ENCODE measurements at regions not wholly inside any gene's neighbourhood (a gene's known extent, or its start where the extent isn't known, plus 50 kb on each side); places are given as distances from the start of the nearest gene placed in this dataset.
"Not testable (repeated sequence)": the region's sequence is repeated elsewhere in the genome, so short reads cannot be mapped to it uniquely, and the experiment has no call there.

DNA sequence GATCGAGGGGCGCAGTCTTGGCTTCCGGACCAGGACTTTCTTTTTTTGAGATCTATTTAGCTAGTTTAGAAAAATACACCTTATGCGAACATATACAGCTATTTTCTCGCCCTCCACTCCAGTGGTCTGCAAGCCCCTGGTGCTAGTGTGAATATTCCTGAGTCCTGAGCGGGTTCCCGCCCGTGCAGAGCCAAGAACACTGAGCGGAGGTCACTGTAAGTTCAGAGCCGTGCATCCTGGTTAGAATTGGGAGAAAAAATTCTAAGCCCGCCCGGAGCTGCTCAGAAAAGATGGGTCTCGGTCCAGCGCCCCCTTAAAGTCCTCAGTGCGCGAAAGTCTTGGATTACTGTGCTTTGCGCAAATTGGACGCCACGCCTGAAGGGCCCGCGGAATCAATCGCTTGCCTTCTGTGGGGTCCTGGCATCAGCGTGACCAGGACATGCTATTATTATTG is 117.7 kb downstream of the KCNRG start:
- Histone ChIP-seq H3K9me3 (ENCODE audit: control insufficient read depth in 2 of 3, low read length in 3 of 3) (no peaks in the 10 kb centered on the region), H3K27me3 (ENCODE audit: control insufficient read depth in 2 of 2, insufficient read depth in 2 of 2, low read length in 2 of 2) (peaks cover 30 to 59% of the 10 kb centered on the region in 2 donors), H3K4me1 (ENCODE audit: control insufficient read depth in 2 of 2, insufficient read depth in 2 of 2, low read length in 2 of 2) (peaks cover 34 to 36% of the 10 kb centered on the region in 2 donors), H3K36me3 (ENCODE audit: control insufficient read depth in 2 of 3, insufficient read depth in 3 of 3, low read length in 3 of 3) (no peaks in the 10 kb centered on the region), H3K27ac (ENCODE audit: low read depth, low read length) (no peak overlapping the region), H3K4me3 (ENCODE audit: low read length) (no peak overlapping the region)
- ChIA-PET POLR2A (interaction anchor here (14.7 kb wide), 1 partner anchor 48 kb away, joined by 363 read pairs; no protein-coding TSS in a partner anchor), CTCF (interaction anchor here (0.7 kb wide), 1 partner anchor 145 kb away, joined by 3 read pairs; no protein-coding TSS in a partner anchor)
- peaks cover 11 to 50% (median 39%) of the 10 kb centered on the region in 7 donors for H3K4me1 Mint-ChIP-seq
- intact Hi-C loops (cut with micrococcal nuclease), result loop anchor here in 1 of 2 donors (5.0 kb wide), 1 partner anchor 636 kb away; the partner anchor contains the start of gene PHF11
- DNase-seq (no peak), ATAC-seq (no peak)
- H3K4me3 Mint-ChIP-seq, result peak overlapping the region in 7 of 10 donors; percentile 34 to 77 (median 47)
- H3K27ac Mint-ChIP-seq, result peak overlapping the region in 2 of 9 donors; percentile 71 to 75
- H3K9me3 Mint-ChIP-seq, result peaks cover 0 to 15% (median 3%) of the 10 kb centered on the region in 11 donors
- H3K27me3 Mint-ChIP-seq, result peaks cover 41 to 88% (median 60%) of the 10 kb centered on the region in 5 donors
- peaks cover 0 to 21% (median 0%) of the 10 kb centered on the region in 5 donors for H3K36me3 Mint-ChIP-seq

DNA sequence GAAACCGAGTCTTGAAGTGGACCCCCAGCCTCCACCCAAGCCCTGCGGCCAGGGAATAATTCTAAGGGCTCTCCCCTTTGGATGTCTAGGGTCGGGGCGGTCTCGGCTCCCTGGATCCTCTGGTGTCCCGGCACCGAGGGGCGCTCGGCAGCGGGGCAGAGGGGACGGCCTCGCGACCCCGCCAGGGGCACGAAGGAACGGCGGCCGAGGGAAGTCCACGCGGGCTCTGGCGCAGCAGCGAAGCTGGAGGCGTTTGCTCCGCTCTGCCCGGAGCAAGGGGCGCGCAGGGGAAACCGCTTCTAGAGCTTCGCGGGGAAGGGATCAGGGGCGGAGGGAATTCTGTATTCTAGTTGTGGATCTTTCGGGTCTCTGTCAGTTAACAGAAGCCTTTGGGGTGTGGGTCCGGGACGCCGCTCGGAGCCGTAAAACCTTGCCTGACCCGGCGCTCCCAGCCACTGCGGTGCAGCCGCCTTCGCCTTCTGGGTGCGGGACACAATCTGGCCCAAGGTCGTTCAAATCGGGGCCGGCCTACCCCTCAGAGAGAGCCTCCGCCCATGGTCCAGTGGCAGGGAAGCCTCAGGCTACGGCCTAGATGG is 118.2 kb downstream of the KCNRG start:
- Mint-ChIP-seq H3K36me3 (peaks cover 0 to 20% (median 0%) of the 10 kb centered on the region in 5 donors), H3K9me3 (peaks cover 0 to 15% (median 3%) of the 10 kb centered on the region in 11 donors), H3K27ac (no peak overlapping the region), H3K4me3 (no peak overlapping the region), H3K4me1 (peaks cover 11 to 44% (median 34%) of the 10 kb centered on the region in 7 donors), H3K27me3 (peaks cover 36 to 89% (median 54%) of the 10 kb centered on the region in 5 donors)
- H3K27me3 ChIP-seq (ENCODE audit: control insufficient read depth in 2 of 2, insufficient read depth in 2 of 2, low read length in 2 of 2), result peaks cover 30 to 53% of the 10 kb centered on the region in 2 donors
- H3K4me1 ChIP-seq (ENCODE audit: control insufficient read depth in 2 of 2, insufficient read depth in 2 of 2, low read length in 2 of 2), result peaks cover 32 to 34% of the 10 kb centered on the region in 2 donors
- POLR2A ChIA-PET, result interaction anchor here (14.7 kb wide), 1 partner anchor 49 kb away, joined by 363 read pairs; no protein-coding TSS in a partner anchor
- DNase-seq (no peak), ATAC-seq (no peak)
- intact Hi-C loops (cut with micrococcal nuclease), result loop anchor here in 1 of 2 donors (5.0 kb wide), 1 partner anchor 636 kb away; the partner anchor contains the start of gene PHF11
- H3K9me3 ChIP-seq (ENCODE audit: control insufficient read depth in 2 of 3, low read length in 3 of 3), result no peaks in the 10 kb centered on the region
- no peaks in the 10 kb centered on the region for H3K36me3 ChIP-seq (ENCODE audit: control insufficient read depth in 2 of 3, insufficient read depth in 3 of 3, low read length in 3 of 3)
- no peak overlapping the region for H3K4me3 ChIP-seq (ENCODE audit: low read length)
- no peak overlapping the region for H3K27ac ChIP-seq (ENCODE audit: low read depth, low read length)
- CTCF ChIA-PET, result interaction anchor here (0.7 kb wide), 1 partner anchor 145 kb away, joined by 3 read pairs; no protein-coding TSS in a partner anchor

DNA sequence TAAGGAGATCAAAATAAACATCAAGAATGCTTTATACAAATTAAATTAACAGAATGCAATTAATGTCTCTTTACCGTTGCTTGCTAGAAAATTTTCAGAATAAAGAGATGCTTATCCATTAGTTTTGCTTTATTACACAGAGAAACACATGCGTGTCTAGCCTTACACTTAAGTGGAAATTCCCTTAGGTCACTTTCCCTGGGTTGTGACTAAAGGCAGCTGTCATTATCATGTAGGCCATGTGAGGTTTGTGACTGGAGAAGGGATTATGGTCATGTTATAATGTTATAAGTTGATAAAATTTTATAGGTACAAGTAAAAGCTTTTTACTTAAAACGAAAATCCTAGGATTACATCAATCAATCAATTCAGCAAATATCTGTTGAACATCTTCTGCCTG is 121.0 kb downstream of the KCNRG start:
- Histone ChIP-seq H3K36me3 (ENCODE audit: control insufficient read depth in 2 of 3, insufficient read depth in 3 of 3, low read length in 3 of 3) (no peaks in the 10 kb centered on the region), H3K4me3 (ENCODE audit: low read length) (no peak overlapping the region), H3K27ac (ENCODE audit: low read depth, low read length) (no peak overlapping the region), H3K4me1 (ENCODE audit: control insufficient read depth in 2 of 2, insufficient read depth in 2 of 2, low read length in 2 of 2) (peaks cover 10 to 11% of the 10 kb centered on the region in 2 donors), H3K9me3 (ENCODE audit: control insufficient read depth in 2 of 3, low read length in 3 of 3) (no peaks in the 10 kb centered on the region), H3K27me3 (ENCODE audit: control insufficient read depth in 2 of 2, insufficient read depth in 2 of 2, low read length in 2 of 2) (peaks cover 20 to 29% of the 10 kb centered on the region in 2 donors)
- peaks cover 24 to 82% (median 37%) of the 10 kb centered on the region in 5 donors for H3K27me3 Mint-ChIP-seq
- ATAC-seq (no peak), DNase-seq (no peak)
- CTCF ChIA-PET, result no interaction called here
- peaks cover 0 to 10% (median 3%) of the 10 kb centered on the region in 11 donors for H3K9me3 Mint-ChIP-seq
- POLR2A ChIA-PET, result interaction anchor here (1.6 kb wide), 1 partner anchor 11 kb away, joined by 4 read pairs; no protein-coding TSS in a partner anchor
- no peak overlapping the region for H3K27ac Mint-ChIP-seq
- intact Hi-C loops (cut with micrococcal nuclease), result no loop called here
- peaks cover 0 to 16% (median 0%) of the 10 kb centered on the region in 5 donors for H3K36me3 Mint-ChIP-seq
- no peak overlapping the region for H3K4me3 Mint-ChIP-seq
- peaks cover 6 to 20% (median 11%) of the 10 kb centered on the region in 7 donors for H3K4me1 Mint-ChIP-seq

DNA sequence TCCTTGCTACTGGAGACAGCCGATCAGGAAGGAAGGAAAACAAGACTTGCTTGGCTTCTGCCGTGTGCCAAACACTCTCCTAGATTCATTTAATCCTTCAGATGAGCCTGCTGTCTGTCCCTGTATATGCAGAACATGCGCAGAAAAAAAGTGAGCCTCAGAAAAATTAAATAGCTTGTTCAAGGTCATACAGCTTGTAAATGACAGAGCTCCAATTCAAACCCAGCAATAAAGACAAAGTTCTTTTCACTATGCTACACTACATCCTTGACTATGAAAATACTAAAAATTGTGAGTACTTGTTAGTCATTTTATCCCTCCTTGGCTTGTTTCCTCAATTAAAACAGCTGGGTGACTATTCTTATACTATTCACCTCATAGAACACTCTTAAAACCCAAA is 121.4 kb downstream of the KCNRG start:
- Histone ChIP-seq H3K27ac (ENCODE audit: low read depth, low read length) (no peak overlapping the region), H3K4me1 (ENCODE audit: control insufficient read depth in 2 of 2, insufficient read depth in 2 of 2, low read length in 2 of 2) (peaks cover 6 to 8% of the 10 kb centered on the region in 2 donors), H3K4me3 (ENCODE audit: low read length) (no peak overlapping the region), H3K27me3 (ENCODE audit: control insufficient read depth in 2 of 2, insufficient read depth in 2 of 2, low read length in 2 of 2) (peaks cover 16 to 24% of the 10 kb centered on the region in 2 donors), H3K9me3 (ENCODE audit: control insufficient read depth in 2 of 3, low read length in 3 of 3) (no peaks in the 10 kb centered on the region), H3K36me3 (ENCODE audit: control insufficient read depth in 2 of 3, insufficient read depth in 3 of 3, low read length in 3 of 3) (no peaks in the 10 kb centered on the region)
- H3K4me3 Mint-ChIP-seq, result no peak overlapping the region
- peaks cover 0 to 10% (median 2%) of the 10 kb centered on the region in 11 donors for H3K9me3 Mint-ChIP-seq
- peaks cover 0 to 16% (median 0%) of the 10 kb centered on the region in 5 donors for H3K36me3 Mint-ChIP-seq
- no peak for DNase-seq
- intact Hi-C loops (cut with micrococcal nuclease), result no loop called here
- ATAC-seq, result no peak
- ChIA-PET CTCF (no interaction called here), POLR2A (interaction anchor here (1.6 kb wide), 1 partner anchor 11 kb away, joined by 4 read pairs; no protein-coding TSS in a partner anchor)
- no peak overlapping the region for H3K27ac Mint-ChIP-seq
- H3K4me1 Mint-ChIP-seq, result peaks cover 6 to 16% (median 7%) of the 10 kb centered on the region in 7 donors
- H3K27me3 Mint-ChIP-seq, result peaks cover 23 to 82% (median 32%) of the 10 kb centered on the region in 5 donors

DNA sequence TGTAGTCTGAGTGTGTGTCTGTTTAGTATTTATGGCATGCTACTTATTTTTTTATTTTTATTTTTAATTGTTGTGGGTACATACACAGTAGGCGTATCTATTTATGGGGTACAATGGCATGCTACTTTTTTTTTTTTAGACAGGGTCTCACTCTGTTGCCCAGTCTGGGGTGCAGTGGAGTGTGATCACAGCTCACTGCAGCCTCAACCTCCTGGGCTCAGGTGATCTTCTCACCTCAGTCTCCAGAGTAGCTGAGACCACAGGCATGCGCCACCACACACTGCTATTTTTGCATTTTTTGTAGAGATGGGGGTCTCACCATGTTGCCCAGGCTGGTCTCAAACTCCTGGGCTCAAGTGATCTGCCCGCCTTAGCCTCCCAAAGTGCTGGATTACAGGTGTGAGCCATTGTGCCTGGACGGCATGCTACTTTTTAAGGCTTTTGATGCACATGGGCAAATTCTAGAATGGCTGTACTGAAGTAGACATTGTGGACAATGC is 124.2 kb downstream of the KCNRG start:
- H3K4me3 Mint-ChIP-seq; H3K27ac ChIP-seq (ENCODE audit: low read depth, low read length); H3K4me3 ChIP-seq (ENCODE audit: low read length); H3K36me3 Mint-ChIP-seq; ATAC-seq; CTCF ChIA-PET; H3K27ac Mint-ChIP-seq; H3K9me3 Mint-ChIP-seq; H3K4me1 Mint-ChIP-seq; DNase-seq; H3K27me3 ChIP-seq (ENCODE audit: control insufficient read depth in 2 of 2, insufficient read depth in 2 of 2, low read length in 2 of 2); H3K4me1 ChIP-seq (ENCODE audit: control insufficient read depth in 2 of 2, insufficient read depth in 2 of 2, low read length in 2 of 2); H3K9me3 ChIP-seq (ENCODE audit: control insufficient read depth in 2 of 3, low read length in 3 of 3); intact Hi-C loops (cut with micrococcal nuclease); H3K36me3 ChIP-seq (ENCODE audit: control insufficient read depth in 2 of 3, insufficient read depth in 3 of 3, low read length in 3 of 3): not testable (repeated sequence)
- H3K27me3 Mint-ChIP-seq, result peaks cover 3 to 68% (median 11%) of the 10 kb centered on the region in 5 donors
- POLR2A ChIA-PET, result interaction anchor here (0.7 kb wide), 1 partner anchor 10 kb away, joined by 3 read pairs; no protein-coding TSS in a partner anchor

DNA sequence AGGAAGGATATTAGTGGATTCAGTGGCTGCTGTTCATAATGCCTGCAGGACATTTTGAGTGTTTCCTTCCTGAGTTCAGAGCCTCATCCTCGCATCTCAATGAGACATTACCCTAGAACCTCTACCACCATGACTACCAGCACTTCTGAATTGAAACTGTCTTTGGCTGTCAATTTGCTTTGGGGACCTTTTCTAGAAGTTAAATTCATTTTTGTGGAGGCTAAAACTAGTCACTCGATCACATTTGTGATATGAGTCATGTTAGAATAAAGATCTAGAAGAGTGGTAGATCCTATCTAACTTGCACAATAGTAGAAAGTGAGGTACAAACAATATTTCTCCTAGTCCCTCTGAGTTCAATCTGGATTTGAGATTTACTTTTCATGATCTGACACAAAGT is 124.9 kb downstream of the KCNRG start:
- Mint-ChIP-seq H3K36me3 (peaks cover 0 to 3% (median 0%) of the 10 kb centered on the region in 5 donors), H3K9me3 (peaks cover 0 to 5% (median 0%) of the 10 kb centered on the region in 11 donors), H3K27ac (no peak overlapping the region), H3K4me3 (no peak overlapping the region), H3K27me3 (peaks cover 0 to 63% (median 10%) of the 10 kb centered on the region in 5 donors), H3K4me1 (peaks cover 0 to 6% (median 0%) of the 10 kb centered on the region in 7 donors)
- POLR2A ChIA-PET, result interaction anchor here (0.7 kb wide), 1 partner anchor 9 kb away, joined by 3 read pairs; no protein-coding TSS in a partner anchor
- Histone ChIP-seq H3K36me3 (ENCODE audit: control insufficient read depth in 2 of 3, insufficient read depth in 3 of 3, low read length in 3 of 3) (no peaks in the 10 kb centered on the region), H3K27me3 (ENCODE audit: control insufficient read depth in 2 of 2, insufficient read depth in 2 of 2, low read length in 2 of 2) (no peaks in the 10 kb centered on the region), H3K4me3 (ENCODE audit: low read length) (no peak overlapping the region), H3K9me3 (ENCODE audit: control insufficient read depth in 2 of 3, low read length in 3 of 3) (no peaks in the 10 kb centered on the region), H3K4me1 (ENCODE audit: control insufficient read depth in 2 of 2, insufficient read depth in 2 of 2, low read length in 2 of 2) (no peaks in the 10 kb centered on the region), H3K27ac (ENCODE audit: low read depth, low read length) (no peak overlapping the region)
- CTCF ChIA-PET, result no interaction called here
- ATAC-seq (no peak), DNase-seq (no peak)
- intact Hi-C loops (cut with micrococcal nuclease), result no loop called here

Data from naive thymus-derived CD4-positive, alpha-beta T cell (primary cell).